A549 (cell line): ENCODE measurements at regions not wholly inside any gene's neighbourhood (a gene's known extent, or its start where the extent isn't known, plus 50 kb on each side); places are given as distances from the start of the nearest gene placed in this dataset.

Experiments
- ATAC-seq, 2 experiments: fragments of 200-7000 bp in 1 of 2; fragments of >200 bp in 1 of 2; cut with Nextera tagmentation in 1 of 2; cut with Tn5 transposase in 1 of 2; 3 replicates each; pipeline versions ENCODE4 v1.8.0 to v1.9.1; 2018 to 2020; ENCODE audit warnings: mild to moderate bottlenecking in 1 of 2, moderate library complexity in 1 of 2
- CTCF ChIA-PET: fragments of 300-600 bp; sonication (Branson Sonifier 250); formaldehyde crosslinking; extraction: SDS; loops from one replicate; lab custom pipeline; 2021; ENCODE audit warnings: antibody characterized with exemption, inconsistent platforms; lab: Yijun Ruan, JAX
- POLR2A ChIA-PET: fragments of 350-600 bp; formaldehyde crosslinking; extraction: SDS; loops from one replicate; lab custom pipeline; 2021; ENCODE audit warnings: antibody characterized with exemption, inconsistent platforms; lab: Yijun Ruan, JAX
- DNase-seq, 2 experiments: peaks; one replicate each; pipeline versions ENCODE4 v3.0.0 to v3.0.0-alpha.2; 2011 to 2016; ENCODE audit warnings: low read depth in 1 of 2, low spot score in 1 of 2
- FAIRE-seq: peaks from 2 replicates; lab custom pipeline; 2011; peaks lifted over from hg19 to GRCh38; lab: Jason Lieb, UNC
- H3K27ac ChIP-seq, 2 experiments: fragments of >200 bp; sonication (Bioruptor Twin); formaldehyde crosslinking; 3 replicates each; pipeline ENCODE4 v1.5.1; 2016 to 2017
- H3K4me1 ChIP-seq: fragments of >200 bp; sonication (Bioruptor Twin); formaldehyde crosslinking; 3 replicates; pipeline ENCODE4 v1.6.1; 2016
- H3K4me2 ChIP-seq: fragments of >200 bp; sonication (Bioruptor Twin); formaldehyde crosslinking; 3 replicates; pipeline ENCODE4 v1.6.1; 2016
- H3K4me3 ChIP-seq: fragments of >200 bp; sonication (Bioruptor Twin); formaldehyde crosslinking; 3 replicates; pipeline ENCODE4 v1.5.1; 2016
- H3K9me3 ChIP-seq: fragments of >200 bp; sonication (Bioruptor Twin); formaldehyde crosslinking; 3 replicates; pipeline ENCODE4 v1.6.1; 2016
- CBX2 ChIP-seq: fragments of 200-600 bp; sonication (generic); IDR thresholded peaks from 2 replicates; pipeline ENCODE4 v1.6.1; 2016; ENCODE audit warnings: low read depth, mild to moderate bottlenecking, borderline replicate concordance
- CHD2 ChIP-seq: fragments of 150-350 bp; IDR thresholded peaks from 2 replicates; pipeline ENCODE4 v1.6.1; 2014; ENCODE audit warnings: low read length; ENCODE audit not compliant: partially characterized antibody
- EHF ChIP-seq: fragments of 250-450 bp; sonication (Bioruptor Pico); IDR thresholded peaks from 2 replicates; pipeline ENCODE4 v1.5.0; 2020; ENCODE audit warnings: mild to moderate bottlenecking
- EHMT2 ChIP-seq: fragments of 200-600 bp; sonication (generic); IDR thresholded peaks from 2 replicates; pipeline ENCODE4 v1.6.1; 2016; ENCODE audit warnings: antibody characterized with exemption, low read depth, mild to moderate bottlenecking, moderate library complexity
- EP300 ChIP-seq, 2 experiments: fragments of >200 bp; sonication (Bioruptor Twin); formaldehyde crosslinking; IDR thresholded peaks; 2 replicates in 1 of 2; 3 replicates in 1 of 2; pipeline ENCODE4 v1.6.1; 2016 to 2017
- FOXS1 ChIP-seq: fragments of 250-450 bp; sonication (Bioruptor Pico); IDR thresholded peaks from 2 replicates; pipeline ENCODE4 v1.5.0; 2020; ENCODE audit warnings: mild to moderate bottlenecking, moderate library complexity
- HOXA7 ChIP-seq: fragments of 250-450 bp; sonication (Bioruptor Pico); IDR thresholded peaks from 2 replicates; pipeline ENCODE4 v1.5.0; 2020; ENCODE audit warnings: mild to moderate bottlenecking, moderate library complexity
- HOXB13 ChIP-seq: fragments of 250-450 bp; sonication (Bioruptor Pico); IDR thresholded peaks from 2 replicates; pipeline ENCODE4 v1.5.0; 2020; ENCODE audit warnings: low read depth, mild to moderate bottlenecking, moderate library complexity
- HOXB5 ChIP-seq: fragments of 250-450 bp; sonication (Bioruptor Pico); IDR thresholded peaks from 2 replicates; pipeline ENCODE4 v1.5.0; 2020; ENCODE audit warnings: mild to moderate bottlenecking, moderate library complexity
- JUN ChIP-seq, 2 experiments: fragments of >200 bp; sonication (Bioruptor Twin); formaldehyde crosslinking; IDR thresholded peaks; 2 replicates in 1 of 2; 3 replicates in 1 of 2; pipeline ENCODE4 v1.6.1; 2016 to 2017
- JUNB ChIP-seq: fragments of >200 bp; sonication (Bioruptor Twin); formaldehyde crosslinking; IDR thresholded peaks from 2 replicates; pipeline ENCODE4 v1.6.1; 2016
- KDM5A ChIP-seq: fragments of 200-600 bp; sonication (generic); IDR thresholded peaks from 2 replicates; pipeline ENCODE4 v1.6.1; 2016; ENCODE audit warnings: antibody characterized with exemption, mild to moderate bottlenecking
- MAFK ChIP-seq: fragments of 450-650 bp; IDR thresholded peaks from 2 replicates; pipeline ENCODE4 v1.6.1; 2014; ENCODE audit not compliant: partially characterized antibody
- MAZ ChIP-seq: fragments of 150-350 bp; IDR thresholded peaks from 2 replicates; pipeline ENCODE4 v1.6.1; 2014; ENCODE audit warnings: antibody characterized with exemption, low read depth, low read length, borderline replicate concordance
- MYC ChIP-seq: IDR thresholded peaks from 2 replicates; pipeline ENCODE4 v1.6.1; 2012; ENCODE audit warnings: mild to moderate bottlenecking, inconsistent platforms, low read length, improper control_type of control experiment, borderline replicate concordance
- NFE2L2 ChIP-seq: fragments of 150-350 bp; conservative IDR thresholded peaks from 2 replicates; pipeline ENCODE4 v1.6.1; 2014; ENCODE audit warnings: low read length
- PHF8 ChIP-seq: fragments of 200-600 bp; sonication (generic); IDR thresholded peaks from 2 replicates; pipeline ENCODE4 v1.6.1; 2016; ENCODE audit warnings: low read depth, mild to moderate bottlenecking, antibody characterized with exemption, moderate library complexity, borderline replicate concordance
- POLR2AphosphoS2 ChIP-seq: conservative IDR thresholded peaks from 2 replicates; pipeline ENCODE4 v1.6.1; 2012; ENCODE audit warnings: low read length, improper control_type of control experiment, inconsistent platforms
- RAD21 ChIP-seq, 2 experiments: fragments of >200 bp in 1 of 2; sonication (Bioruptor Twin) in 1 of 2; formaldehyde crosslinking in 1 of 2; IDR thresholded peaks in 1 of 2; conservative IDR thresholded peaks in 1 of 2; 2 replicates in 1 of 2; 3 replicates in 1 of 2; pipeline ENCODE4 v1.6.1; 2012 to 2018; ENCODE audit warnings: inconsistent platforms in 1 of 2
- RARB ChIP-seq: fragments of 250-450 bp; sonication (Bioruptor Pico); IDR thresholded peaks from 2 replicates; pipeline ENCODE4 v1.8.0; 2021; ENCODE audit warnings: mild to moderate bottlenecking, moderate library complexity
- RCOR1 ChIP-seq: fragments of 150-350 bp; IDR thresholded peaks from 2 replicates; pipeline ENCODE4 v1.6.1; 2014; ENCODE audit warnings: antibody characterized with exemption, low read length, low read depth
- SMC3 ChIP-seq: fragments of >200 bp; sonication (Bioruptor Twin); formaldehyde crosslinking; IDR thresholded peaks from 3 replicates; pipeline ENCODE4 v1.6.1; 2018; ENCODE audit warnings: inconsistent platforms
- TFCP2L1 ChIP-seq: fragments of 250-450 bp; sonication (Bioruptor Pico); IDR thresholded peaks from 2 replicates; pipeline ENCODE4 v1.5.0; 2021; ENCODE audit warnings: mild to moderate bottlenecking
- TP53 ChIP-seq: fragments of 250-450 bp; sonication (Bioruptor Pico); IDR thresholded peaks from 2 replicates; pipeline ENCODE4 v1.5.0; 2021; ENCODE audit warnings: mild to moderate bottlenecking, moderate library complexity
- ZNF302 ChIP-seq: fragments of 250-450 bp; sonication (Bioruptor Pico); IDR thresholded peaks from 2 replicates; pipeline ENCODE4 v1.9.0; 2021; ENCODE audit warnings: inconsistent platforms, mild to moderate bottlenecking, moderate library complexity
- WGBS: methylation state at CpG from one replicate; pipeline ENCODE4 v1.1.6; 2017; ENCODE audit errors: missing lambda C conversion rate; 5-methylcytosine and 5-hydroxymethylcytosine counted together
- TF ChIP-seq, protein P1 (sequence below): fragments of >200 bp; sonication (Bioruptor Twin); formaldehyde crosslinking; IDR thresholded peaks from 3 replicates; pipeline ENCODE4 v1.5.1; 2016
- TF ChIP-seq, protein P2 (sequence below): IDR thresholded peaks from 2 replicates; pipeline ENCODE4 v1.6.1; 2012
- TF ChIP-seq, protein P3 (sequence below): fragments of >200 bp; sonication (Bioruptor Twin); formaldehyde crosslinking; IDR thresholded peaks from 2 replicates; pipeline ENCODE4 v1.6.1; 2016
- TF ChIP-seq, protein P4 (sequence below): IDR thresholded peaks from 2 replicates; pipeline ENCODE4 v1.6.1; 2012; ENCODE audit warnings: low read depth, borderline replicate concordance
- TF ChIP-seq, protein P5 (sequence below): IDR thresholded peaks from 2 replicates; pipeline ENCODE4 v1.6.1; 2012
- TF ChIP-seq, protein P6 (sequence below): fragments of 450-650 bp; IDR thresholded peaks from 2 replicates; pipeline ENCODE4 v1.6.1; 2014; ENCODE audit warnings: antibody characterized with exemption

DNA sequence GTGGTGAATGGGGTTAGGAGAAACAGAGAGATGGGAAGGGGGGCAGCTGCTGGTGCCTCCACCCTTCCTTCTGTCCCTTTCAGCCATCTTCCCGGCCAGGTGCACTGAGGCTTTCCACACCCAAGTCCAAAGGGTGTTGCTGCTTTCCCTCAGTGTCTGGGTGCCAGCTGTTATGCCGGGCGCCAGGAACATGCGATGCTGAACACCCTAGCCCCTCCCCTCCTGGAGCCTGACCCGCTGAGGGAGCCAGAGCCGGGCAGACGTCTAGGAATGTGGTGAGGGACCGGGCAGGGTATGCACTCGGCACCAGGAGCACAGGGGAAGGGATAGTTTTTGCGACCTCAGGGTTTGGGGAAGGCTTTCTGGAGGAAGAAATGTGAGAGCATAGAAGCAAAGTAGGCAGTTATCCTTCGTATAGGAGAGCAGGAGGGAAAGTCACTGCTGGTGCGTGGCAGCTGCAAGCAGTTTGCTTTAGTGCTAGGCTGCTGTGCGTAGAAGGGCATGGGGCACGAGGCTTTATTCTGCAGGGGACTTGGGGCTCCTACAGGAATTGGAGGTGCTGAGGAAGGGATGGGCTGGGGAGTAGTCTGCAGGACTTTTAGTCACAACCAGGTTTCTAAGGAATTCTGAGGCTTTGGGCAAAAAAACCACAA is 147.7 kb downstream of the TSN start:
- CTCF ChIA-PET: no interaction called here
- Histone ChIP-seq H3K4me3 (no peak overlapping the region), H3K27ac (no peak overlapping the region), H3K4me2 (no peak overlapping the region), H3K9me3 (no peaks in the 10 kb centered on the region)
- POLR2A ChIA-PET: no interaction called here
- 18% methylated on average over 14 of the region's 14 CpGs for whole genome bisulfite sequencing
- peak; percentile 8 to 20; a peak in 3 of 6 replicates for ATAC-seq
- TF ChIP-seq, protein P1, sequence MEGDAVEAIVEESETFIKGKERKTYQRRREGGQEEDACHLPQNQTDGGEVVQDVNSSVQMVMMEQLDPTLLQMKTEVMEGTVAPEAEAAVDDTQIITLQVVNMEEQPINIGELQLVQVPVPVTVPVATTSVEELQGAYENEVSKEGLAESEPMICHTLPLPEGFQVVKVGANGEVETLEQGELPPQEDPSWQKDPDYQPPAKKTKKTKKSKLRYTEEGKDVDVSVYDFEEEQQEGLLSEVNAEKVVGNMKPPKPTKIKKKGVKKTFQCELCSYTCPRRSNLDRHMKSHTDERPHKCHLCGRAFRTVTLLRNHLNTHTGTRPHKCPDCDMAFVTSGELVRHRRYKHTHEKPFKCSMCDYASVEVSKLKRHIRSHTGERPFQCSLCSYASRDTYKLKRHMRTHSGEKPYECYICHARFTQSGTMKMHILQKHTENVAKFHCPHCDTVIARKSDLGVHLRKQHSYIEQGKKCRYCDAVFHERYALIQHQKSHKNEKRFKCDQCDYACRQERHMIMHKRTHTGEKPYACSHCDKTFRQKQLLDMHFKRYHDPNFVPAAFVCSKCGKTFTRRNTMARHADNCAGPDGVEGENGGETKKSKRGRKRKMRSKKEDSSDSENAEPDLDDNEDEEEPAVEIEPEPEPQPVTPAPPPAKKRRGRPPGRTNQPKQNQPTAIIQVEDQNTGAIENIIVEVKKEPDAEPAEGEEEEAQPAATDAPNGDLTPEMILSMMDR: no peak
- no peak for TF ChIP-seq JUN (IDR thresholded peaks at IDR 0.05)
- no peak for TF ChIP-seq HOXB13 (CRISPR knock-in tag)
- TF ChIP-seq MYC: no peak
- TF ChIP-seq, protein P2, sequence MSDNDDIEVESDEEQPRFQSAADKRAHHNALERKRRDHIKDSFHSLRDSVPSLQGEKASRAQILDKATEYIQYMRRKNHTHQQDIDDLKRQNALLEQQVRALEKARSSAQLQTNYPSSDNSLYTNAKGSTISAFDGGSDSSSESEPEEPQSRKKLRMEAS: no peak
- no peak for TF ChIP-seq CHD2
- no peak for TF ChIP-seq NFE2L2
- TF ChIP-seq, protein P3, sequence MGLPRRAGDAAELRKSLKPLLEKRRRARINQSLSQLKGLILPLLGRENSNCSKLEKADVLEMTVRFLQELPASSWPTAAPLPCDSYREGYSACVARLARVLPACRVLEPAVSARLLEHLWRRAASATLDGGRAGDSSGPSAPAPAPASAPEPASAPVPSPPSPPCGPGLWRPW: no peak
- no peak for TF ChIP-seq CBX2
- no peak for TF ChIP-seq TFCP2L1 (CRISPR knock-in tag)
- no peak for TF ChIP-seq HOXB5
- TF ChIP-seq KDM5A: no peak
- no peak for TF ChIP-seq EHMT2
- TF ChIP-seq TP53 (CRISPR knock-in tag): no peak
- TF ChIP-seq, protein P4, sequence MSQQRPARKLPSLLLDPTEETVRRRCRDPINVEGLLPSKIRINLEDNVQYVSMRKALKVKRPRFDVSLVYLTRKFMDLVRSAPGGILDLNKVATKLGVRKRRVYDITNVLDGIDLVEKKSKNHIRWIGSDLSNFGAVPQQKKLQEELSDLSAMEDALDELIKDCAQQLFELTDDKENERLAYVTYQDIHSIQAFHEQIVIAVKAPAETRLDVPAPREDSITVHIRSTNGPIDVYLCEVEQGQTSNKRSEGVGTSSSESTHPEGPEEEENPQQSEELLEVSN: no peak
- no peak for TF ChIP-seq MAFK
- TF ChIP-seq HOXA7 (CRISPR knock-in tag): no peak
- TF ChIP-seq, all 56 proteins: peak for 0
- FAIRE-seq (no peak), DNase-seq (no peak)
- H3K4me1 ChIP-seq: no peaks in the 10 kb centered on the region

DNA sequence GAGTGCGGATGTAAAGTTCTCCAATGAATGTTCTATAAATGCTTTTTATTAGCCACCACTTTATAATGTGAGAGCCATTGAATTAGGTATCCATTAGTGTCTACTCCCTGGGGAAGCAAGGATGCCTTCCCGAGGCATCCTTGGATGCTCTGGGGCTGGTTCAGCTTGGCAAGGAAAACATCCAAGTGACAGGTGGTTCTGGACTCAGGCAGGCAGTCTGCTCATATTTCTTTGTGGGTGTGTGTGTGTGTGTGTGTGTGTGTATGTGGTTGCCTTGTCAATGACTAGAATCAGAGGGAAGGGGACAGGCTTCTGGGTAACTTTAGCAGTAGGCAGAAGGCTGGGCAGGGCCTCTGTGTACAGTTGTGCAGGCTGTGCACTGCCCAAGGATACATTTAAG is 149.2 kb downstream of the TSN start:
- Histone ChIP-seq H3K27ac (no peak overlapping the region), H3K9me3 (no peaks in the 10 kb centered on the region)
- TF ChIP-seq RAD21 (conservative IDR thresholded peaks at IDR 0.05 in 1 of 2, IDR thresholded peaks at IDR 0.05 in 1 of 2) (no peak), HOXA7 (CRISPR knock-in tag) (no peak), RCOR1 (no peak), PHF8 (no peak), FOXS1 (no peak), HOXB13 (CRISPR knock-in tag) (no peak), EP300 (IDR thresholded peaks at IDR 0.05) (no peak), SMC3 (no peak), RARB (CRISPR knock-in tag) (no peak), ZNF302 (CRISPR knock-in tag) (no peak), POLR2AphosphoS2 (no peak), MAZ (no peak), EHF (no peak), JUNB (no peak), CHD2 (no peak)
- TF ChIP-seq, protein P5, sequence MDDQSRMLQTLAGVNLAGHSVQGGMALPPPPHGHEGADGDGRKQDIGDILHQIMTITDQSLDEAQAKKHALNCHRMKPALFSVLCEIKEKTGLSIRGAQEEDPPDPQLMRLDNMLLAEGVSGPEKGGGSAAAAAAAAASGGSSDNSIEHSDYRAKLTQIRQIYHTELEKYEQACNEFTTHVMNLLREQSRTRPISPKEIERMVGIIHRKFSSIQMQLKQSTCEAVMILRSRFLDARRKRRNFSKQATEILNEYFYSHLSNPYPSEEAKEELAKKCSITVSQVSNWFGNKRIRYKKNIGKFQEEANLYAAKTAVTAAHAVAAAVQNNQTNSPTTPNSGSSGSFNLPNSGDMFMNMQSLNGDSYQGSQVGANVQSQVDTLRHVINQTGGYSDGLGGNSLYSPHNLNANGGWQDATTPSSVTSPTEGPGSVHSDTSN: no peak
- TF ChIP-seq, protein P6, sequence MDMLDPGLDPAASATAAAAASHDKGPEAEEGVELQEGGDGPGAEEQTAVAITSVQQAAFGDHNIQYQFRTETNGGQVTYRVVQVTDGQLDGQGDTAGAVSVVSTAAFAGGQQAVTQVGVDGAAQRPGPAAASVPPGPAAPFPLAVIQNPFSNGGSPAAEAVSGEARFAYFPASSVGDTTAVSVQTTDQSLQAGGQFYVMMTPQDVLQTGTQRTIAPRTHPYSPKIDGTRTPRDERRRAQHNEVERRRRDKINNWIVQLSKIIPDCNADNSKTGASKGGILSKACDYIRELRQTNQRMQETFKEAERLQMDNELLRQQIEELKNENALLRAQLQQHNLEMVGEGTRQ: no peak
- TF ChIP-seq, all 56 proteins: peak for 0
- 41% methylated on average over 2 of the region's 2 CpGs for WGBS
- ChIA-PET POLR2A (no interaction called here), CTCF (no interaction called here)
- Histone ChIP-seq H3K4me1 (no peaks in the 10 kb centered on the region), H3K4me3 (no peak overlapping the region), H3K4me2 (no peak overlapping the region)
- DNase-seq (no peak), ATAC-seq (no peak), FAIRE-seq (no peak)
